H9 (cell line): ENCODE measurements at regions not wholly inside any gene's neighbourhood (a gene's known extent, or its start where the extent isn't known, plus 50 kb on each side); places are given as distances from the start of the nearest gene placed in this dataset.

Experiments
- DNase-seq: peaks from one replicate; pipeline ENCODE4 v3.0.0-alpha.2; 2017
- H2AFZ ChIP-seq: one replicate; pipeline ENCODE4 v1.6.1; 2013; ENCODE audit warnings: mild to moderate bottlenecking, low read length, control low read depth, moderate library complexity
- H2AK5ac ChIP-seq: 2 replicates; pipeline ENCODE4 v1.6.1; 2013; ENCODE audit warnings: low read length, control low read depth, mixed read lengths; ENCODE audit not compliant: insufficient read length
- H2BK120ac ChIP-seq: one replicate; pipeline ENCODE4 v1.6.1; 2013; ENCODE audit warnings: low read depth, mild to moderate bottlenecking, low read length, control low read depth, inconsistent platforms; ENCODE audit not compliant: poor library complexity, severe bottlenecking
- H2BK12ac ChIP-seq: 2 replicates; pipeline ENCODE4 v1.6.1; 2013; ENCODE audit warnings: low read length, control low read depth, mixed read lengths, low read depth; ENCODE audit not compliant: insufficient read length
- H2BK15ac ChIP-seq: 2 replicates; pipeline ENCODE4 v1.6.1; 2013; ENCODE audit warnings: low read depth, low read length, control low read depth
- H2BK20ac ChIP-seq: one replicate; pipeline ENCODE4 v1.6.1; 2013; ENCODE audit warnings: low read depth, mild to moderate bottlenecking, low read length, control low read depth, inconsistent platforms; ENCODE audit not compliant: poor library complexity, severe bottlenecking
- H2BK5ac ChIP-seq: 2 replicates; pipeline ENCODE4 v1.6.1; 2013; ENCODE audit warnings: low read length, control low read depth, mixed read lengths; ENCODE audit not compliant: insufficient read length
- H3K14ac ChIP-seq: 2 replicates; pipeline ENCODE4 v1.6.1; 2013; ENCODE audit warnings: low read length, control low read depth; ENCODE audit not compliant: insufficient read depth
- H3K18ac ChIP-seq: 2 replicates; pipeline ENCODE4 v1.6.1; 2013; ENCODE audit warnings: low read depth, mild to moderate bottlenecking, mixed read lengths, low read length, control low read depth; ENCODE audit not compliant: insufficient read length
- H3K23ac ChIP-seq: 2 replicates; pipeline ENCODE4 v1.6.1; 2013; ENCODE audit warnings: low read length, control low read depth, mixed read lengths, low read depth; ENCODE audit not compliant: insufficient read length
- H3K23me2 ChIP-seq: 2 replicates; pipeline ENCODE4 v1.6.1; 2013; ENCODE audit warnings: low read depth, mild to moderate bottlenecking, mixed read lengths, low read length, control low read depth; ENCODE audit not compliant: insufficient read length, poor library complexity, severe bottlenecking
- H3K27ac ChIP-seq: 2 replicates; pipeline ENCODE4 v1.5.1; 2013; ENCODE audit warnings: low read length, control low read depth, mixed read lengths, low read depth; ENCODE audit not compliant: insufficient read length
- H3K27me3 ChIP-seq: 2 replicates; pipeline ENCODE4 v1.6.1; 2013; ENCODE audit warnings: low read length, control low read depth, inconsistent platforms; ENCODE audit not compliant: insufficient read depth
- H3K4ac ChIP-seq: 2 replicates; pipeline ENCODE4 v1.6.1; 2013; ENCODE audit warnings: low read depth, mild to moderate bottlenecking, control low read depth, inconsistent platforms, low read length, moderate library complexity
- H3K4me1 ChIP-seq: 2 replicates; pipeline ENCODE4 v1.6.1; 2013; ENCODE audit warnings: low read length, control low read depth, inconsistent platforms; ENCODE audit not compliant: insufficient read depth
- H3K4me2 ChIP-seq: 2 replicates; pipeline ENCODE4 v1.6.1; 2013; ENCODE audit warnings: low read length, control low read depth, mixed read lengths; ENCODE audit not compliant: insufficient read length, insufficient read depth
- H3K56ac ChIP-seq: 2 replicates; pipeline ENCODE4 v1.6.1; 2013; ENCODE audit warnings: low read depth, mild to moderate bottlenecking, mixed read lengths, low read length, control low read depth; ENCODE audit not compliant: insufficient read length
- H3K79me1 ChIP-seq: 2 replicates; pipeline ENCODE4 v1.6.1; 2013; ENCODE audit warnings: low read depth, mild to moderate bottlenecking, moderate library complexity, low read length, control low read depth, inconsistent platforms; ENCODE audit not compliant: insufficient read depth, poor library complexity, severe bottlenecking
- H3K79me2 ChIP-seq: 2 replicates; pipeline ENCODE4 v1.6.1; 2013; ENCODE audit warnings: low read length, control low read depth, inconsistent platforms; ENCODE audit not compliant: insufficient read depth
- H3K9ac ChIP-seq: 2 replicates; pipeline ENCODE4 v1.6.1; 2013; ENCODE audit warnings: low read length, control low read depth, mixed read lengths; ENCODE audit not compliant: insufficient read length; ENCODE audit errors: extremely low read depth
- H3K9me3 ChIP-seq: one replicate; pipeline ENCODE4 v1.6.1; 2013; ENCODE audit warnings: low read depth, low read length, inconsistent platforms; ENCODE audit not compliant: control insufficient read depth
- H3T11ph ChIP-seq: one replicate; pipeline ENCODE4 v1.6.1; 2013; ENCODE audit warnings: mild to moderate bottlenecking, low read length, control low read depth, inconsistent platforms
- H4K20me1 ChIP-seq: one replicate; pipeline ENCODE4 v1.6.1; 2013; ENCODE audit not compliant: control insufficient read depth, insufficient read length, insufficient read depth
- H4K5ac ChIP-seq: 2 replicates; pipeline ENCODE4 v1.6.1; 2013; ENCODE audit warnings: low read depth, mild to moderate bottlenecking, mixed read lengths, low read length, control low read depth; ENCODE audit not compliant: insufficient read length
- H4K8ac ChIP-seq: replicated peaks from 2 replicates; pipeline ENCODE4 v1.6.1; 2013; ENCODE audit warnings: low read length, control low read depth, mixed read lengths, low read depth; ENCODE audit not compliant: insufficient read length
- H4K91ac ChIP-seq: 2 replicates; pipeline ENCODE4 v1.6.1; 2013; ENCODE audit warnings: low read depth, mild to moderate bottlenecking, moderate library complexity, mixed read lengths, low read length, control low read depth; ENCODE audit not compliant: insufficient read length
- H3K27ac Mint-ChIP-seq, 3 experiments: 2 replicates in 2 of 3; 3 replicates in 1 of 3; pipeline ENCODE4 v1.8.0; 2020 to 2021; ENCODE audit warnings: mixed read lengths in 3 of 3, mild to moderate bottlenecking in 1 of 3, moderate library complexity in 1 of 3
- H3K27me3 Mint-ChIP-seq: 2 replicates; pipeline ENCODE4 v1.8.0; 2021; ENCODE audit warnings: low read depth, mild to moderate bottlenecking, moderate library complexity, mixed read lengths
- H3K36me3 Mint-ChIP-seq, 3 experiments: 2 replicates in 2 of 3; 3 replicates in 1 of 3; pipeline ENCODE4 v1.8.0; 2020 to 2021; ENCODE audit warnings: low read depth in 3 of 3, mixed read lengths in 3 of 3; ENCODE audit not compliant: insufficient read depth in 1 of 3
- H3K4me1 Mint-ChIP-seq, 2 experiments: 2 replicates each; pipeline ENCODE4 v1.8.0; 2020; ENCODE audit warnings: mixed read lengths in 2 of 2
- H3K4me3 Mint-ChIP-seq, 2 experiments: 2 replicates in 1 of 2; 3 replicates in 1 of 2; pipeline ENCODE4 v1.8.0; 2020 to 2021; ENCODE audit warnings: mild to moderate bottlenecking in 2 of 2, mixed read lengths in 2 of 2, moderate library complexity in 1 of 2
- H3K9me3 Mint-ChIP-seq, 2 experiments: 2 replicates in 1 of 2; 3 replicates in 1 of 2; pipeline ENCODE4 v1.8.0; 2020; ENCODE audit warnings: mild to moderate bottlenecking in 2 of 2, mixed read lengths in 2 of 2, moderate library complexity in 1 of 2
- CTCF ChIP-seq: fragments of 200-600 bp; sonication (generic); conservative IDR thresholded peaks from 3 replicates; pipeline ENCODE4 v1.8.0; 2021; ENCODE audit warnings: antibody characterized with exemption, mild to moderate bottlenecking
- WGBS: extraction: QIAGEN DNeasy Blood & Tissue Kit; methylation state at CpG from one replicate; pipeline ENCODE4 v1.1.7; 2013; ENCODE audit warnings: missing lambda C conversion rate, low lambda C conversion rate, mixed read lengths; ENCODE audit not compliant: insufficient read length; ENCODE audit errors: extremely low coverage; 5-methylcytosine and 5-hydroxymethylcytosine counted together

GRCh38 chrX:40184968-40185367 lies 87.2 kb upstream of the BCOR start:
- H4K8ac ChIP-seq = no peak overlapping the region
- Mint-ChIP-seq H3K9me3 (peaks cover 57 to 74% of the 10 kb centered on the region in 2 experiments), H3K27me3 (peaks cover 19% of the 10 kb centered on the region), H3K4me1 (peaks cover 3 to 8% of the 10 kb centered on the region in 2 experiments), H3K36me3 (peaks cover 8 to 16% (median 9%) of the 10 kb centered on the region in 3 experiments), H3K27ac (no peak overlapping the region), H3K4me3 (no peak overlapping the region)
- H2AFZ ChIP-seq = no peak overlapping the region
- H3K14ac ChIP-seq = no peak overlapping the region
- H3K79me2 ChIP-seq = 0 out of 2 replicates have a peak, but pooled peaks cover 1% of the 10 kb centered on the region
- H3K56ac ChIP-seq = no peak overlapping the region
- no peaks in the 10 kb centered on the region for H3K79me1 ChIP-seq
- TF ChIP-seq CTCF = no peak
- H4K5ac ChIP-seq = no peak overlapping the region
- no peaks in the 10 kb centered on the region for H3K23me2 ChIP-seq
- H2BK15ac ChIP-seq = no peak overlapping the region
- H2BK120ac ChIP-seq = no peak overlapping the region
- no peak overlapping the region for H3K4ac ChIP-seq
- H2BK20ac ChIP-seq = no peak overlapping the region
- H4K91ac ChIP-seq = no peak overlapping the region
- no peak overlapping the region for H3K23ac ChIP-seq
- H3K9me3 ChIP-seq = peaks cover 8% of the 10 kb centered on the region
- no peaks in the 10 kb centered on the region for H4K20me1 ChIP-seq
- no peaks in the 10 kb centered on the region for H3K4me1 ChIP-seq
- WGBS = no CpG with 5 or more reads among the region's 4 CpGs
- H3K27me3 ChIP-seq = no peaks in the 10 kb centered on the region
- no peak overlapping the region for H3K4me2 ChIP-seq
- no peak overlapping the region for H3K9ac ChIP-seq
- H2BK12ac ChIP-seq = no peak overlapping the region
- H2AK5ac ChIP-seq = no peak overlapping the region
- H3K18ac ChIP-seq = no peak overlapping the region
- H2BK5ac ChIP-seq = no peak overlapping the region
- H3T11ph ChIP-seq = no peak overlapping the region
- no peak for DNase-seq
- no peak overlapping the region for H3K27ac ChIP-seq
